NCI-H446 (cell line): ENCODE measurements at regions not wholly inside any gene's neighbourhood (a gene's known extent, or its start where the extent isn't known, plus 50 kb on each side); places are given as distances from the start of the nearest gene placed in this dataset.
"Not testable (repeated sequence)": the region's sequence is repeated elsewhere in the genome, so short reads cannot be mapped to it uniquely, and the experiment has no call there.

ENCODE experiments used
- DNase-seq, 2 experiments: peaks; one replicate each; lab custom pipeline; 2025; lab: John Stamatoyannopoulos, UW

DNA sequence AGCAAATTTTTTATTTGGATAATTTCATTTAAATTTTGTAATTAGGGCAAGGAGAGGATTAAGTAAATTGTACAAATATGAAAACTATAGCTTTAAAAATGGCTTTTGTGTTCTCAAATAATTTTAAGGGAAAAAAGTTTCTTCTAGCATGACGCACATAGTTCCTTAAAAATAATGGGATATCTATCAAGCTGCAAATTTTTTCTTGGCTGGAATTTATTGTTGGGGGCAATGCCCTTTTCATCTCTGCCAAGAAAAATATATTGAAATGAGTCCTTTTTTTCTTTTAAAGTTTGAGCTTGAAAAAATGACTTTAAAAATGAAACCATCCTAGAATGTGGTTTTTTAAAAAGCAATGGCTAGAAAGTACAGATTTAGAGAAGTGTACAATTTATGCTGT, 154.4 kb upstream of the UGT8 start:
- no peak for DNase-seq

DNA sequence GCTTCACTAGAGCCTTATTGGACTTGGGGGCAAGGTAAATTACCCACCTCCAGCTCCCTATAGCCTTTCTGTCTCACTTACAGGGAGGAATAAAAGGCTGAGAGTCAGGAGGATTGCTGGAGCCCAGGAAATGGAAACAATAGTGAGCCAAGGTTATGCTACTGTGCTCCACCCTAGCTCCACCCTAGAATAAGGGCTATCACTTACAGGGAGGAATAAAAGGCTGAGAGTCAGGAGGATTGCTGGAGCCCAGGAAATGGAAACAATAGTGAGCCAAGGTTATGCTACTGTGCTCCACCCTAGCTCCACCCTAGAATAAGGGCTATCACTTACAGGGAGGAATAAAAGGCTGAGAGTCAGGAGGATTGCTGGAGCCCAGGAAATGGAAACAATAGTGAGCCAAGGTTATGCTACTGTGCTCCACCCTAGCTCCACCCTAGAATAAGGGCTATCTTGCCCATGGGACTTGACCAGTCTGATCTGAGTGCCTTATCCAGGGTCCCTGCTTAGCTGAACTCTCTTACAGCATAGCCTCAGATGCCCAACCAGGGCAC, 150.6 kb upstream of the UGT8 start:
- DNase-seq, result not testable (repeated sequence)

GRCh38 chr4:114458728-114459127, 139.9 kb upstream of the UGT8 start:
- DNase-seq, result no peak

DNA sequence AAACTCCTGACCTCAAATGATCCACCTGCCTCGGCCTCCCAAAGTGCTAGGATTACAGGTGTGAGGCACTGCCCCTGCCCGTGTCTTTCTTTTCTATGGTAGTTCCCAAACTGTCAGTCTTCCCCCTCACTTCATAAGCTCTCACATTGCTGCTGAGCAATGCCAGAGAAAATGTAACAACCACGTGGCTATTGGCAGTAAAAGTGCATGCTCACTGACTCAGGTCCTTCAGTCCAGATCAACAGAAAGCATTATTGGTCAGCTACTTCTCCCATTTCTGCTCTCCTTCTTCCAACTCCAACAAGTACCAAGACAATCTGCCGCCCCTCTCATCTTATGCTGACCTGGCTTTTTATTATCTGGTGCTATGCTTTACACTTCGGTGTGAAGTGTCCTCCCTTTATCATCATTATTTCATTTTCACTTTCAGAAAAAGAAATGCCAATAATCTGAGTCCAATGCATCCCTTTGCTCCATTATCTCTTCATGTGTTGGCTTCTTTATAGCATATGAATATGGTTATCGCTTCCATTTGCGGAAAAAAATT, 133.8 kb upstream of the UGT8 start:
- no peak for DNase-seq

DNA sequence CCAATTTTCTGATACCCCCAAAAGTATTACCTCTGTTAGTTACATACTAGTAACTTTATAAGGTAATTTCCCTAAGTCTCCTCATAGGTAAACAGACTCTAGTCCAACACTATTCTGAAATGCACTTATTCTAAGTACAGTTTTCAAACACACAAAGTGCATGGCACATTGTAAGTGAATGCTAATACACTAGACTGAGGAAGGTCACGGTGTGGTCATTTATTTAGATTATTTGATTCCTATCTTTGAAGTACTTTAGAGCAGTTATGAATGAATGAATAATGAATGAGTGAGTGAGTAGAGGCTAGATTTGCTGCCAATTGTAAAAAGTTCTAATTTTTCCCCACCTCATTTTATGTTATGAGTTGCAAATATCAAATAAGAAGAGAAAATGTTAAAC, 132.8 kb upstream of the UGT8 start:
- DNase-seq, result no peak

- no peak for DNase-seq
Measured at GRCh38 chr4:114466299-114466698, 132.3 kb upstream of the UGT8 start.

DNA sequence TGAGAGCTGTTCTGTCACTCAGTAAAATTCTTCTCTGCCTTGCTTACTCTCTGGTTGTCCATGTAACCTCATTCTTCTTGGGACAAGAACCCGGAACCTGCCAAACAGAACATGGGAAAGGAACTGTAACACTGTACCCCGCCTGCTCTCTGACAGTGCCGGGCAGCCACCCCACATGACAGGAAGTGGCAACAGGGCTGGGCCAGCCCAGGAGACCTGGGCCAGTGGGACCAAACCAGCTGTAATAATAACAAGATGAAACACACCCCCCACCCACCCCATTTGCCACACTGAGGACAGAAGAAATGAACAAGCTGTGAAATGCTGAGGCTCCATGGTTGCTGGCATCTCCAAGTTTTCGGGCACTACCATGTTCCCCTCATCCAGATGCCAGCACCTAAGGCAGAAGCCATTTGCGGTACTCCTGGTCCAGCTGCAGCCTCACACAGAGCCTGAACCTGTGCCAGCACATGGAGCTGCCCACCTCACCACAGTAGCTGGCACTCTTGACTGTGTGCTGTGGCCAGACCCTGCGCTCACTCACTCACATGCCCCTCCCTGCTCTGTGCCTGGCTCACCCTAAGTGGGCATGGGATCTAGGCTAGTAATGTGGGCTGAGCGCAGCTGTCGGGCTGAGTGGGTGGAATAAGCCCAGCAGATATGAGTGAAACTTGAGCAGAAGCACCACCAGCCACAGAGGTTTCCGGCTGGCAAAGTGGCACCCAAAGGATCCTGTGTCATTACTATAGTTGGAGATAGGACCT, 126.2 kb upstream of the UGT8 start:
- DNase-seq, result no peak

DNA sequence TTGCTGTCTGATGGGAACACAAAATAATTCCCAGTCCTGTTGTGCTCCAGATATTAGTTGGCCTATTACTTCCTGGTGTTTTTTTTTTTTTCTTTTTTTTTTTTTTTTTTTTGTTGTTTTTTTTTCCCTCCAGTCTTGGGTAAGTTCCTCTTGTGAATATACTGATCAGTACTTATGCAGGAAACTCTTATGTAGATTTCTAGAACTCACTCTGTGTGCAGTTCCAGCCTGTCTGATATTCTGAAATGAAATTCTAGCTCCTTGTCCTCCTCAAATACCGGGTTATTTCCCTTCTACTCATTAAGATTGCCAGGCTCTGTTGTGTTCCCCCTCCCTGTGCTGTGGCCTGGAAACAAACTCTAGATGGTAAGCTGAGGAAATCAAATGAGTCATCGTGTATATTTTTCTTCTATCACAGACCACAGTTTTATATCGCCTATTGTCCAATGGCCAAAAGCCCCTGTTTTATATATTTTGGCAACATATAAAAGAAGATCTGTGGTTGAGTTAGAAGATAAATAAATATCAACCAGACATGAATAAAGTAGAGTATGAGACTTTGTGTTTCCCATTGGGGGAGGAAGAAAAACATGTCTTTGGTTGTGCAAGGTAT, 124.3 kb upstream of the UGT8 start:
- DNase-seq, result no peak

GRCh38 chr4:114476310-114476709, 122.3 kb upstream of the UGT8 start:
- no peak for DNase-seq

GRCh38 chr4:114479595-114479994, 119.0 kb upstream of the UGT8 start:
- no peak for DNase-seq

DNA sequence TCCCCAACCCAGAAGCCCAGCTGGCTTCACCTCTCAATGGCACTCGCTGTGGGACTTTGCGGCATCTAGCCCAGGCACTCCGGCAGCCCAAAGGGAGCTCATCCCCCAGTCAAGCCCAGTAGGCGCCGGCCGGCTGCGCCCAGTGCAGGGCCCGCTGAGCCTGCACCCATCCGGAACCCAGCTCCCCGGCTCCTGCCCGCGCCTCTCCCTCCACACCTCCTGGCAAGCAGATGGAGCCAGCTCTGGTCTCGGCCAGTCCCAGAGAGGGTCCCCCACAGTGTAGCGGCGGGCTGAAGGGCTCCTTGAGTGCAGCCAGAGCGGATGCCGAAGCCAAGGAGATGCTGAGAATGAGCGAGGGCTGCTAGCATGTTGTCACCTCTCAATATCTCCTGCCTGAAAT, 116.8 kb upstream of the UGT8 start:
- DNase-seq, result no peak

DNA sequence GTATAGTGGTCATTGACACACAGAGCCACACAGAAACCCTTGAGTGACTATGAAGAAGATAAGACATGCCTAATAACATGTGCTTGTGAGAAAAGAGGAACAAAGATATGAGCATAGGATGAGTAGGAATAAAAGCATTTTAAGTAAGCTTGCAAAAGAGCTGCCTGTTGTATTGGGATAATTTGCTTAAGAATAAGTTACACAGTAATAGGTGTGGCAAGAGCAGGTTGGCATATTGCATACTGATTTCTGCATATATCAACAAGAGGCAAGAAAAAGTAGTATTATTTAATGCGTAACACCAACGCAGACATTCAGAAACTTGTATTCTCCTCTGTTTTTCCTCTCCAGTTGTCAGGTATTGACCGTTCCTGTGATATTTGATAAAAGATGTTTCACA, 111.5 kb upstream of the UGT8 start:
- no peak for DNase-seq

GRCh38 chr4:114488301-114488982, 110.2 kb upstream of the UGT8 start:
- no peak for DNase-seq

DNA sequence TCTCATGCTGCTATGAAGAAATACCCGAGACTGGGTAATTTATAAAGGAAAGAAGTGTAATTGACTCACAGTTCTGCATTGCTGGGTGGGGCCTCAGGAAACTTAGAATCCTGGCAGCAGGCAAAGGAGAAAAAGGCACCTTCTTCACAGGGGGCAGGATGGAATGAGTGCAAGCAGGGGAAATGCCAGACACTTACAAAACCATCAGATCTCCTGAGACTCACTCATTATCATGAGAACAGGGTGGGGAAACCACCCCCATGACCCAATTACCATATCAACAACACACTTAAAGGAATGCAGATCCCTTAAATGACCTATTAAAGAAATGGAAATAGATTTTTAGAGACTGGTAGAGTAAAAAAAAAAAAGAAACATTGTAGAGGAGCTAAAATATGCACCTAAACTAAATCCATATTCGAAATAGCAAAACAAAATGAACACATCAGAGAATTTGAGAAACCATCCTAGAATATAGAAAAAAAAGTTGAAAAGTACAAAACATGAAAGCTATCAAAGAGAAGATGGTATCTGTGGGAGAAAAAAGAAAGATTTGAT, 104.3 kb upstream of the UGT8 start:
- DNase-seq, result no peak

GRCh38 chr4:114495471-114495928, 103.1 kb upstream of the UGT8 start:
- no peak for DNase-seq

- no peak for DNase-seq
Measured at GRCh38 chr4:114497116-114497515, 101.5 kb upstream of the UGT8 start.

- DNase-seq, result no peak
Measured at GRCh38 chr4:114509340-114509739, 89.3 kb upstream of the UGT8 start.

DNA sequence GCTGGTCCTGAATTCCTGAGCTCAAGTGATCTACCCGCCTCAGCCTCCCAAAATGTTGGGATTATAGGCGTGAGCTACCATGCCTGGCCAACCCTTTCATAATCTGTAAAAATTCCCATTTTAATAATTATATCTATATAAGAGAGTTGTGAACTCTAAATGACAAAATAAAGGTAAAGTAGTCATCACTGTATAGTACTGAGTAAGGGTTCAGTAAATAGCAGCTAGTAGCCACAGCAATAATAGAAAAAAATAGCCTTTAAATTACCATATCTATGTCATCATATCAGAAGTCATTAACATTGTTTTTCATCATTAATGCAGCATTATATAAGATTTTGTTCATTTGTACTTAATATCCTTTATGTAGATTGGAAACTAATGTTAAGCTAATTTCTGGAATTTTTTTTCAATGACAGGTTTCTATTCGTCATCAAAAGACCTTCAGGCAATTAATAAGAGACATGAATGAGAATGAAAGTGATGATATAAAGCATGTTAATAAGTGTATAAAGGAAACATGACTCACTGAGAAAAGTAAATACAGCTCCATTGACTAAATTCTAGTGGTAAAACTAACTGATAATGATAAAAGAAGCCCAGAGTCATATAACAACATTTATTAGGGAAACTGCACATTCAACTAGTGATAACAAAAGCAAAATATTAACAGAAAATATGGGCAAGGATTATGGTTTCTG, 85.9 kb upstream of the UGT8 start:
- DNase-seq, result no peak

DNA sequence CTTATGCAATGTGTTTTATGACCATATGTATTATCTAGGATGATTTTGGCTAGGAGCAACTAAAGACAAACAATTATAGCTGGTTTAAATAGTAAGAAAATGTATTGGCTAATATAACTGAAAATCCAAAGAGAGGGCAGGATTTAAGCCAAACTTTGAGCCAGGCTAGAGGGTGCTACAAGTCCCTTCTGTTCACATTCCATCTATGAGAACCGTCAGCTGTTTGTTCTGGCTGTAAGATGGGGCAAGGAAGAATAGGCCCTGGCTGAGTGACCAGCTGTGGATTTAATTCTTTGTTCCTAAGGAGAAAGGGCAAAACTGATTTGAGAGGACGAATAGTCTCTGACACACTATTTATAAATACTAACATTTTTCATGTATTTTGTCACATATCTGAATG, 79.2 kb upstream of the UGT8 start:
- DNase-seq, result peak in 1 of 2 experiments; percentile 7

GRCh38 chr4:114527170-114527569, 71.4 kb upstream of the UGT8 start:
- DNase-seq, result no peak

DNA sequence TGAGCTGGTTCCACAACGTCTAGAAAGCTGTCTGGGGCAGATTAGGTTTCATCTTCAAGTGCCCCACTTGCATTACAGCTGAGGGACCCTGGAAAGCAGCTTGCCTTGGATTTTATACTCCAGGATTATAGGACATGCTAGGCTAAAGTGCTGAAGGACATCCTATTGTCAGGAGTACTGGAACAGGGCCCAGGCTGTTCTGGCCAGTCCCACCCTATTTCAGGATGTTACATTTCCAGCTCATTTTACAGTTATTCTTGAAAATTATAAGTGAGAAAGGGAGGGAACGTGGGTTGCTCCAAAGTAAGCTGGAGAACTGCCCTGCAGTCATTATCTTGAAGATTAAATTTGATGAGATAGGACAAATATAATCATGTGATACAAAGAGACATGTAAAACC, 71.0 kb upstream of the UGT8 start:
- DNase-seq, result no peak

GRCh38 chr4:114535725-114536124, 62.9 kb upstream of the UGT8 start:
- no peak for DNase-seq
